Pancreas (tissue), 10 donors: ENCODE measurements at regions not wholly inside any gene's neighbourhood (a gene's known extent, or its start where the extent isn't known, plus 50 kb on each side); places are given as distances from the start of the nearest gene placed in this dataset.

Source experiments
- ATAC-seq, 4 donors: fragments of 200-7000 bp; cut with Tn5 transposase; one replicate each; pipeline versions ENCODE4 v1.8.0 to v1.9.1; 2020; ENCODE audit warnings: mild to moderate bottlenecking in 4 of 4, moderate library complexity in 4 of 4
- DNase-seq, 6 donors: peaks; one replicate each; pipeline ENCODE4 v3.0.0-alpha.2; 2020
- FAIRE-seq: peaks from 2 replicates; lab custom pipeline; 2012; peaks lifted over from hg19 to GRCh38; lab: Jason Lieb, UNC
- H3K27ac ChIP-seq, 4 donors: fragments of 200-600 bp; sonication (generic); 1 replicate in 3 of 4; 2 replicates in 1 of 4; pipeline versions ENCODE4 v1.5.0 to v1.8.0; 2020
- H3K27me3 ChIP-seq, 4 donors: fragments of 200-600 bp; one replicate each; pipeline ENCODE4 v1.8.0; 2021
- H3K36me3 ChIP-seq, 3 donors: fragments of 200-600 bp; sonication (generic) in 1 of 3; one replicate each; pipeline versions ENCODE4 v1.5.0 to v1.8.0; 2020 to 2021
- H3K4me1 ChIP-seq, 3 donors: fragments of 200-600 bp; one replicate each; pipeline ENCODE4 v1.8.0; 2021
- H3K4me3 ChIP-seq, 4 donors: fragments of 200-600 bp; sonication (generic) in 2 of 4; one replicate each; pipeline versions ENCODE4 v1.5.0 to v1.8.0; 2020 to 2021
- H3K9me3 ChIP-seq, 4 donors: fragments of 200-600 bp; one replicate each; pipeline ENCODE4 v1.8.0; 2021
- WGBS, 2 donors: extraction: QIAGEN DNeasy Blood & Tissue Kit; methylation state at CpG; one replicate each; pipeline ENCODE4 v1.1.7; 2013; 5-methylcytosine and 5-hydroxymethylcytosine counted together
- intact Hi-C, 3 donors: fragments of 100-400 bp; cut with DNase I; formaldehyde crosslinking; loops; one replicate each; pipeline versions ENCODE4 v1.11.1 to v1.14.2; 2022
- TF ChIP-seq, protein P1 (sequence below), 4 donors: fragments of 200-600 bp; sonication (generic) in 3 of 4; IDR thresholded peaks; one replicate each; pipeline versions ENCODE4 v1.5.0 to v1.8.0; 2021; ENCODE audit warnings: antibody characterized with exemption in 4 of 4
- donor health status: healthy with polysubstance abuse.
- donor health status: DM: no; HTN: no; CAD: no; lungs with moderate emphysema.
- donor health status: DM: no; HTN: no; CAD: no.
- donor health status: control.
- donor health status: control.
- donor health status: Bipolar disorder and iron deficiency.
- donor health status: DM: yes; HTN: yes; CAD: no.
- donor health status: DM: no; HTN: no; CAD: no.
- donor health status: DM: no; HTN: no; CAD: no.
- donor health status: DM: yes; HTN: yes; CAD: no.

DNA sequence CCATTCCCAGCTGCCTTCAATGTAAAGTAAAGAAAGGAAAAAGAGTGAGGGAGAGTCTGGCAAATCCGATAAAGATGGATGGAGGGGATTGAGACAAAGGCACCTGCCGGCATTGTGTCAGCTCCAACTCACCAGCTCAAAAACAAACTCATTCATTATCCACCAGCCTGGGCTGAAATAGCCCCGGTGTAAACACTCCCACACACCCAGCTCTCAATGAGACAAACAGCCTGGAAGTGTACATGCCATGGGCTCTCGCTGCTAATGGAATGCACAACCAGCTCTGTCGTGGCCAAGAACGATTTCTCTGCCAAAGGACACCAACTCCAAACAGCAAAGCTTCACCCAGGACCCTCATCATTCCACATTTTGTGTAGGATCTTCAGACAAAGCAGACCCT, 89.3 kb upstream of the OPCML start:
- TF ChIP-seq, protein P1, sequence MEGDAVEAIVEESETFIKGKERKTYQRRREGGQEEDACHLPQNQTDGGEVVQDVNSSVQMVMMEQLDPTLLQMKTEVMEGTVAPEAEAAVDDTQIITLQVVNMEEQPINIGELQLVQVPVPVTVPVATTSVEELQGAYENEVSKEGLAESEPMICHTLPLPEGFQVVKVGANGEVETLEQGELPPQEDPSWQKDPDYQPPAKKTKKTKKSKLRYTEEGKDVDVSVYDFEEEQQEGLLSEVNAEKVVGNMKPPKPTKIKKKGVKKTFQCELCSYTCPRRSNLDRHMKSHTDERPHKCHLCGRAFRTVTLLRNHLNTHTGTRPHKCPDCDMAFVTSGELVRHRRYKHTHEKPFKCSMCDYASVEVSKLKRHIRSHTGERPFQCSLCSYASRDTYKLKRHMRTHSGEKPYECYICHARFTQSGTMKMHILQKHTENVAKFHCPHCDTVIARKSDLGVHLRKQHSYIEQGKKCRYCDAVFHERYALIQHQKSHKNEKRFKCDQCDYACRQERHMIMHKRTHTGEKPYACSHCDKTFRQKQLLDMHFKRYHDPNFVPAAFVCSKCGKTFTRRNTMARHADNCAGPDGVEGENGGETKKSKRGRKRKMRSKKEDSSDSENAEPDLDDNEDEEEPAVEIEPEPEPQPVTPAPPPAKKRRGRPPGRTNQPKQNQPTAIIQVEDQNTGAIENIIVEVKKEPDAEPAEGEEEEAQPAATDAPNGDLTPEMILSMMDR (IDR thresholded peaks at IDR 0.05) = no peak
- Histone ChIP-seq H3K27me3 (peaks cover 0 to 13% (median 0%) of the 10 kb centered on the region in 4 donors), H3K4me1 (no peaks in the 10 kb centered on the region), H3K36me3 (no peaks in the 10 kb centered on the region), H3K4me3 (no peak overlapping the region), H3K27ac (no peak overlapping the region), H3K9me3 (no peaks in the 10 kb centered on the region)
- FAIRE-seq (no peak), DNase-seq (no peak), ATAC-seq (no peak)
- WGBS, 2 donors = 14 to 15% methylated on average over 6 of the region's 6 CpGs
- intact Hi-C loops = no loop called here

DNA sequence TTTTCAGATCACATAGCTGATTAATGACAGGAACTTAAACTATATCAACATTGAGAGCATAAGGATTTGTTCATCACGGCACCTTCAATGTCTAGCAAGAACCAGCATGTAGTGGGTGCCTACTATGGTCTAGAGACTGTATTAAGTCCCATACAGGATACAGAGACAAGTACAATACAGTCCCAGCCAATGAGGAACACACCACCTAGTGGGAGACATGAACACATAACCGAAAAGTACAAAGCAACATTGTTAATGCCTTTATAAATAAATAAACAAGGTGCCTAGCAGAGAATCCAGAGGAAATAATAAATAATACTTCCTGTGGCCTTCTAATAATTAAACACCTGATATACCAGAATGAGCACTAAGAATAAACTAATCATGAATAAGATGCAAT, 87.7 kb upstream of the OPCML start:
- no peak overlapping the region for H3K4me3 ChIP-seq
- peaks cover 0 to 13% (median 0%) of the 10 kb centered on the region in 4 donors for H3K27me3 ChIP-seq
- FAIRE-seq (no peak), DNase-seq (no peak), ATAC-seq (no peak)
- no peaks in the 10 kb centered on the region for H3K36me3 ChIP-seq
- TF ChIP-seq, protein P1 (IDR thresholded peaks at IDR 0.05) = no peak
- WGBS, 2 donors = 32 to 39% methylated on average over 2 of the region's 2 CpGs
- H3K27ac ChIP-seq = no peak overlapping the region
- H3K4me1 ChIP-seq = no peaks in the 10 kb centered on the region
- intact Hi-C loops = no loop called here
- no peaks in the 10 kb centered on the region for H3K9me3 ChIP-seq

DNA sequence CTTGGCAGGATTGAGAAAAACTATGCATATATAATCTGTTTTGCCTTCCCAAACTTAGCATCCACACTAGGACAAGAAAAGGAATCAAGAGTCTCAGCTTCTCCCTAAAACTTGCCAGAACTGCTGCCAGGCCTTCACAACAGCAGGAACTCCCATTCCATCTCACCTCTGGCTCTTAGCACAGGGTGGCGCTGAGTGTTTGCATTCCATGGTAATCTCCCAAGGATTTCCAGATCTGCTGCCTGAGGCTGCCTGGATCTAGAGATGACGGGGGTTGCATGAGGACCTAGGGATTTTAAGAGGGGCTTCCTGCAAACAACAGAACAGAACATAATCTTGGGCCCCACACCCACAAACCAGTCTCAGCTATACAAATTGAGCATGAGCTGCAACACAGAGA, 87.1 kb upstream of the OPCML start:
- 34 to 45% methylated on average over 2 of the region's 2 CpGs for WGBS, 2 donors

DNA sequence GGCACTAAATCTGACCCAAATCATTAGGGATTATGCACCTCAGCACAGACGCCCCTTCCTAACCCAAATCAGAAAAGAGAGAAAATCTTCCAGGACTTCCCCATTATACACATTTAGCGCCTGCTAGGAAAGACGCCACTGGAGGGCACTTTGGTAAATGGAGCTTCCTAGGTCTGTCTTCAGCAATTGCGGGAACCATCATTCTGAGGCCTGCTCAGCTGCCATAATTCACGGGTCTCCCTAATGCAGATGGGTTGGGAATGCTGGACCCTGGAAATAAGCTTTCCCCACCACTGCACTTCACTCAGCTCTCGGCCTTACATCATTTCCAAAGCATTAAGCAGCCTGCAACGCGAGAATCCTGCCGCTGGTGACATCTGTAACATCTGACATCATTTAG, 86.2 kb upstream of the OPCML start:
- Histone ChIP-seq H3K4me3 (no peak overlapping the region), H3K27ac (no peak overlapping the region), H3K4me1 (no peaks in the 10 kb centered on the region), H3K36me3 (no peaks in the 10 kb centered on the region), H3K9me3 (no peaks in the 10 kb centered on the region), H3K27me3 (peaks cover 0 to 13% (median 0%) of the 10 kb centered on the region in 4 donors)
- intact Hi-C loops = no loop called here
- ATAC-seq = no peak
- 60 to 61% methylated on average over 9 of the region's 9 CpGs for WGBS, 2 donors
- TF ChIP-seq, protein P1 (IDR thresholded peaks at IDR 0.05) = no peak
- FAIRE-seq = no peak
- DNase-seq = no peak

More for the DNA sequence above, 87.1 kb upstream of the OPCML start:
- TF ChIP-seq, protein P1 (IDR thresholded peaks at IDR 0.05) = no peak
- Histone ChIP-seq H3K27me3 (peaks cover 0 to 13% (median 0%) of the 10 kb centered on the region in 4 donors), H3K9me3 (no peaks in the 10 kb centered on the region), H3K4me1 (no peaks in the 10 kb centered on the region), H3K27ac (no peak overlapping the region), H3K36me3 (no peaks in the 10 kb centered on the region), H3K4me3 (no peak overlapping the region)
- intact Hi-C loops = no loop called here
- DNase-seq (no peak), ATAC-seq (no peak), FAIRE-seq (no peak)

DNA sequence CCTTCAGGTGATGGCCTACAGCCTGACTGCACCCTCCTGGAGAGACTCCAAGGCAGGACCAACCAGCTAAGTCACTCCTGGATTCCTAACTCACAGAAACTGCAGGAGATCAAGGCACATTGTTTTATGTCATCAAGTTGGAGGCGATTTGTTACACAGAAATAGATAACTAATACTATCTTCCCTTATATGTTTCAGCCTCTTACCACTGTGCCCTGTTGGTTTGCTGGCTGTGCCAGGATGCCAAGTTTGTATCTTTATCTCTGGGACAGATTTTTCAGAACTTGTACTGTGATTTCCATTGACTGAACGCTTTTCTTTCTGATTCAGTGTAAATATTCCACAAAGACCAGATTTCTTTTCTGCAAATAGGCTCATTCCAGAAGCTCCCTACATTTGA, 76.2 kb upstream of the OPCML start:
- Histone ChIP-seq H3K4me3 (no peak overlapping the region), H3K4me1 (no peaks in the 10 kb centered on the region), H3K27me3 (peaks cover 0 to 2% (median 0%) of the 10 kb centered on the region in 4 donors), H3K27ac (no peak overlapping the region), H3K9me3 (peaks cover 0 to 6% (median 0%) of the 10 kb centered on the region in 4 donors), H3K36me3 (no peaks in the 10 kb centered on the region)
- ATAC-seq (no peak), DNase-seq (no peak), FAIRE-seq (no peak)
- intact Hi-C loops = no loop called here
- TF ChIP-seq, protein P1 (IDR thresholded peaks at IDR 0.05) = no peak
- WGBS, 2 donors = 30 to 39% methylated on average over 2 of the region's 2 CpGs
